OCI-LY1 (cell line): ENCODE measurements at regions not wholly inside any gene's neighbourhood (a gene's known extent, or its start where the extent isn't known, plus 50 kb on each side); places are given as distances from the start of the nearest gene placed in this dataset.

ENCODE experiments used
- CTCF ChIP-seq: fragments of 200-600 bp; sonication (generic), shearing (Covaris generic); IDR thresholded peaks from 2 replicates; pipeline ENCODE4 v1.5.1; 2017; ENCODE audit warnings: mild to moderate bottlenecking, antibody characterized with exemption, low read length, moderate library complexity, mixed read lengths
- EZH2 ChIP-seq: fragments of 200-600 bp; sonication (generic), shearing (Covaris generic); IDR thresholded peaks from 2 replicates; pipeline ENCODE4 v1.8.0; 2017; ENCODE audit warnings: borderline replicate concordance, mixed run types, mild to moderate bottlenecking, antibody characterized with exemption, low read length, moderate library complexity, mixed read lengths

GRCh38 chr4:125390727-125391126 is 76.0 kb downstream of the FAT4 start:
- TF ChIP-seq CTCF (no peak), EZH2 (no peak)
